CD4-positive, alpha-beta T cell (primary cell): ENCODE measurements at regions not wholly inside any gene's neighbourhood (a gene's known extent, or its start where the extent isn't known, plus 50 kb on each side); places are given as distances from the start of the nearest gene placed in this dataset.

ENCODE experiments used
- ATAC-seq: fragments of 200-7000 bp; cut with Tn5 transposase; one replicate; pipeline ENCODE4 v1.10.0; 2022; ENCODE audit warnings: mild to moderate bottlenecking; ENCODE audit not compliant: poor library complexity
- CTCF ChIA-PET: fragments of 350-600 bp; sonication (Branson Sonifier 250); formaldehyde crosslinking; loops from one replicate; lab custom pipeline; 2021; ENCODE audit warnings: antibody characterized with exemption, inconsistent platforms; lab: Charles Lee
- POLR2A ChIA-PET: fragments of 350-600 bp; sonication (Branson Sonifier 250); formaldehyde crosslinking; loops from one replicate; lab custom pipeline; 2021; ENCODE audit warnings: antibody characterized with exemption, inconsistent platforms; lab: Charles Lee
- DNase-seq, 14 experiments: peaks; one replicate each; pipeline ENCODE4 v3.0.0-alpha.2; 2013 to 2020; ENCODE audit warnings: mixed read lengths in 2 of 14
- H3K27ac ChIP-seq, 2 donors: one replicate each; pipeline versions ENCODE4 v1.5.1 to v1.7.0; 2013; ENCODE audit warnings: low read length in 2 of 2, low read depth in 1 of 2, mild to moderate bottlenecking in 1 of 2
- H3K27me3 ChIP-seq, 2 experiments: 1 replicate in 1 of 2; 2 replicates in 1 of 2; pipeline versions ENCODE4 v1.6.1 to v1.7.0; 2013; ENCODE audit warnings: low read length in 2 of 2, control low read depth in 1 of 2, mild to moderate bottlenecking in 1 of 2, moderate library complexity in 1 of 2; ENCODE audit not compliant: insufficient read depth in 2 of 2, control insufficient read depth in 1 of 2
- H3K36me3 ChIP-seq: one replicate; pipeline ENCODE4 v1.6.1; 2013; ENCODE audit warnings: low read length, control low read depth; ENCODE audit not compliant: insufficient read depth
- H3K4me1 ChIP-seq: one replicate; pipeline ENCODE4 v1.6.1; 2013; ENCODE audit warnings: low read length, control low read depth; ENCODE audit not compliant: insufficient read depth
- H3K4me3 ChIP-seq: one replicate; pipeline ENCODE4 v1.5.1; 2013; ENCODE audit warnings: mild to moderate bottlenecking, low read length, moderate library complexity
- H3K9me3 ChIP-seq, 2 experiments: 1 replicate in 1 of 2; 2 replicates in 1 of 2; pipeline versions ENCODE4 v1.6.1 to v1.7.0; 2013; ENCODE audit warnings: low read length in 2 of 2, mild to moderate bottlenecking in 2 of 2, control low read depth in 1 of 2, moderate library complexity in 1 of 2; ENCODE audit not compliant: control insufficient read depth in 1 of 2, insufficient read depth in 1 of 2
- H3K27ac Mint-ChIP-seq: one replicate; pipeline ENCODE4 v1.8.0; 2020; ENCODE audit warnings: mixed read lengths
- H3K27me3 Mint-ChIP-seq: one replicate; pipeline ENCODE4 v1.8.0; 2021; ENCODE audit warnings: mixed read lengths
- H3K36me3 Mint-ChIP-seq: one replicate; pipeline ENCODE4 v1.8.0; 2021; ENCODE audit warnings: low read depth, mixed read lengths
- H3K4me1 Mint-ChIP-seq: one replicate; pipeline ENCODE4 v1.8.0; 2021; ENCODE audit warnings: low read depth, mixed read lengths
- H3K4me3 Mint-ChIP-seq: one replicate; pipeline ENCODE4 v1.8.0; 2020; ENCODE audit warnings: mild to moderate bottlenecking, mixed read lengths
- H3K9me3 Mint-ChIP-seq: one replicate; pipeline ENCODE4 v1.8.0; 2020; ENCODE audit warnings: mixed read lengths
- CTCF ChIP-seq: fragments of 200-600 bp; IDR thresholded peaks from one replicate; pipeline ENCODE4 v1.8.0; 2022; ENCODE audit warnings: antibody characterized with exemption, mild to moderate bottlenecking
- intact Hi-C, 2 experiments: fragments of 100-400 bp; cut with DNase I in 1 of 2; cut with micrococcal nuclease in 1 of 2; formaldehyde crosslinking; loops; one replicate each; pipeline versions ENCODE4 v1.15.1 to v1.9.0; 2023 to 2025; cut with DNase I, micrococcal nuclease

- no peaks in the 10 kb centered on the region for H3K4me1 ChIP-seq
- peaks cover 0 to 3% of the 10 kb centered on the region in 2 experiments for H3K9me3 ChIP-seq
- TF ChIP-seq CTCF: no peak
- H3K27ac Mint-ChIP-seq: no peak overlapping the region
- H3K27me3 Mint-ChIP-seq: no peaks in the 10 kb centered on the region
- no peak overlapping the region for H3K4me3 Mint-ChIP-seq
- intact Hi-C loops: no loop called here
- CTCF ChIA-PET: no interaction called here
- ATAC-seq (no peak), DNase-seq (no peak)
- H3K36me3 ChIP-seq: no peaks in the 10 kb centered on the region
- no peaks in the 10 kb centered on the region for H3K36me3 Mint-ChIP-seq
- H3K4me3 ChIP-seq: no peak overlapping the region
- POLR2A ChIA-PET: no interaction called here
- H3K27ac ChIP-seq: no peak overlapping the region
- no peaks in the 10 kb centered on the region for H3K4me1 Mint-ChIP-seq
- H3K9me3 Mint-ChIP-seq: no peaks in the 10 kb centered on the region
- H3K27me3 ChIP-seq: no peaks in the 10 kb centered on the region
Measured at GRCh38 chr4:13986548-13986947, 359.0 kb upstream of the BOD1L1 start.

GRCh38 chr4:13988353-13989305, 361.1 kb upstream of the BOD1L1 start:
- no peak for TF ChIP-seq CTCF
- Histone ChIP-seq H3K27ac (no peak overlapping the region), H3K36me3 (no peaks in the 10 kb centered on the region), H3K27me3 (no peaks in the 10 kb centered on the region), H3K4me3 (no peak overlapping the region), H3K4me1 (no peaks in the 10 kb centered on the region), H3K9me3 (peaks cover 0 to 3% of the 10 kb centered on the region in 2 experiments)
- H3K27me3 Mint-ChIP-seq: no peaks in the 10 kb centered on the region
- H3K36me3 Mint-ChIP-seq: no peaks in the 10 kb centered on the region
- intact Hi-C loops: no loop called here
- no peak for DNase-seq
- no peak for ATAC-seq
- ChIA-PET POLR2A (no interaction called here), CTCF (no interaction called here)
- H3K4me3 Mint-ChIP-seq: no peak overlapping the region
- H3K27ac Mint-ChIP-seq: no peak overlapping the region
- H3K9me3 Mint-ChIP-seq: no peaks in the 10 kb centered on the region
- H3K4me1 Mint-ChIP-seq: no peaks in the 10 kb centered on the region

- ChIA-PET CTCF (no interaction called here), POLR2A (no interaction called here)
- no peak for TF ChIP-seq CTCF
- Histone ChIP-seq H3K36me3 (no peaks in the 10 kb centered on the region), H3K4me1 (no peaks in the 10 kb centered on the region), H3K9me3 (peaks cover 0 to 3% of the 10 kb centered on the region in 2 experiments), H3K27me3 (no peaks in the 10 kb centered on the region), H3K4me3 (no peak overlapping the region), H3K27ac (no peak overlapping the region)
- H3K36me3 Mint-ChIP-seq: no peaks in the 10 kb centered on the region
- no peak for DNase-seq
- H3K4me1 Mint-ChIP-seq: no peaks in the 10 kb centered on the region
- intact Hi-C loops: no loop called here
- H3K27me3 Mint-ChIP-seq: no peaks in the 10 kb centered on the region
- no peak for ATAC-seq
- H3K4me3 Mint-ChIP-seq: no peak overlapping the region
- H3K27ac Mint-ChIP-seq: no peak overlapping the region
- H3K9me3 Mint-ChIP-seq: no peaks in the 10 kb centered on the region
Measured at GRCh38 chr4:13989501-13989900, 362.0 kb upstream of the BOD1L1 start.
